ENCODE measurements at regions not wholly inside any gene's neighbourhood (a gene's known extent, or its start where the extent isn't known, plus 50 kb on each side); places are given as distances from the start of the nearest gene placed in this dataset.

DNA sequence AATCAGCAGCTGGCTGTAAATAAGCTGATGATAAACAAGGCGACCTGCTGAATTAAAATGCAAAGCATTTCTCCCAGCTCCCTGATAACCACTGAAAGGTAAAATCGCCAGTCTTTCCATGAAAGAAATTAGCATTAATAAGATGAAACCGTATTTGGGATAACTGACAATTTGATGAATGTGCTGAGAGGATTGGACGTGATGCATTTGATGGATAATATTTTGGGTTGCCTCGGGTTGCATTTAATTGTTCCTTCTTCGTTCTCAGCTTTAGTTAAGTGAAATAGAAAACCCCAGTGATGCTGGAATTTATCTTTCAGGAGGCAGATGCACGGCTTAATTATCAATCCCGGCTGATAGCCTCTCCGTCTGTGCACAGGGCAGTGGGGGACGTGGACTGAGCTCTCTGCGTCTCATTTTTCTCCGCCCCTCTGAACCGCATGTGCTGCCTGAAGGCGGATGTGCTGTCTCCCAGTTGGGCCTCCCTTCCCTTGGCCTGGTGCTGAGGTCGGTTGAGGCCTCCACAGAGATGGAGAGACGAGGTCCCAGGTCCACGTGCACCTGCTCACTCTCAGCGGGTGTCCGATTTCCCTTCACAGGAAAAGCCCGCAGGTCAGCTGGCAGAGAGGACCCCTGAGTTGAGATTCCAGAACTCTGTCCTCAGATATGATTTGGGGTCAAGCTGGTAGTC is 846.2 kb downstream of the BRD1 start:
- H3K36me3 ChIP-seq (ENCODE audit: insufficient read depth): no peaks in the 10 kb centered on the region
- no peak overlapping the region for H3K4me2 ChIP-seq
- no peak overlapping the region for H3K4me3 ChIP-seq
- no peaks in the 10 kb centered on the region for H4K20me1 ChIP-seq (replicated peaks; ENCODE audit: insufficient read depth)
- no peaks in the 10 kb centered on the region for H3K79me2 ChIP-seq (replicated peaks; ENCODE audit: insufficient read depth)
- TF ChIP-seq, protein P1, sequence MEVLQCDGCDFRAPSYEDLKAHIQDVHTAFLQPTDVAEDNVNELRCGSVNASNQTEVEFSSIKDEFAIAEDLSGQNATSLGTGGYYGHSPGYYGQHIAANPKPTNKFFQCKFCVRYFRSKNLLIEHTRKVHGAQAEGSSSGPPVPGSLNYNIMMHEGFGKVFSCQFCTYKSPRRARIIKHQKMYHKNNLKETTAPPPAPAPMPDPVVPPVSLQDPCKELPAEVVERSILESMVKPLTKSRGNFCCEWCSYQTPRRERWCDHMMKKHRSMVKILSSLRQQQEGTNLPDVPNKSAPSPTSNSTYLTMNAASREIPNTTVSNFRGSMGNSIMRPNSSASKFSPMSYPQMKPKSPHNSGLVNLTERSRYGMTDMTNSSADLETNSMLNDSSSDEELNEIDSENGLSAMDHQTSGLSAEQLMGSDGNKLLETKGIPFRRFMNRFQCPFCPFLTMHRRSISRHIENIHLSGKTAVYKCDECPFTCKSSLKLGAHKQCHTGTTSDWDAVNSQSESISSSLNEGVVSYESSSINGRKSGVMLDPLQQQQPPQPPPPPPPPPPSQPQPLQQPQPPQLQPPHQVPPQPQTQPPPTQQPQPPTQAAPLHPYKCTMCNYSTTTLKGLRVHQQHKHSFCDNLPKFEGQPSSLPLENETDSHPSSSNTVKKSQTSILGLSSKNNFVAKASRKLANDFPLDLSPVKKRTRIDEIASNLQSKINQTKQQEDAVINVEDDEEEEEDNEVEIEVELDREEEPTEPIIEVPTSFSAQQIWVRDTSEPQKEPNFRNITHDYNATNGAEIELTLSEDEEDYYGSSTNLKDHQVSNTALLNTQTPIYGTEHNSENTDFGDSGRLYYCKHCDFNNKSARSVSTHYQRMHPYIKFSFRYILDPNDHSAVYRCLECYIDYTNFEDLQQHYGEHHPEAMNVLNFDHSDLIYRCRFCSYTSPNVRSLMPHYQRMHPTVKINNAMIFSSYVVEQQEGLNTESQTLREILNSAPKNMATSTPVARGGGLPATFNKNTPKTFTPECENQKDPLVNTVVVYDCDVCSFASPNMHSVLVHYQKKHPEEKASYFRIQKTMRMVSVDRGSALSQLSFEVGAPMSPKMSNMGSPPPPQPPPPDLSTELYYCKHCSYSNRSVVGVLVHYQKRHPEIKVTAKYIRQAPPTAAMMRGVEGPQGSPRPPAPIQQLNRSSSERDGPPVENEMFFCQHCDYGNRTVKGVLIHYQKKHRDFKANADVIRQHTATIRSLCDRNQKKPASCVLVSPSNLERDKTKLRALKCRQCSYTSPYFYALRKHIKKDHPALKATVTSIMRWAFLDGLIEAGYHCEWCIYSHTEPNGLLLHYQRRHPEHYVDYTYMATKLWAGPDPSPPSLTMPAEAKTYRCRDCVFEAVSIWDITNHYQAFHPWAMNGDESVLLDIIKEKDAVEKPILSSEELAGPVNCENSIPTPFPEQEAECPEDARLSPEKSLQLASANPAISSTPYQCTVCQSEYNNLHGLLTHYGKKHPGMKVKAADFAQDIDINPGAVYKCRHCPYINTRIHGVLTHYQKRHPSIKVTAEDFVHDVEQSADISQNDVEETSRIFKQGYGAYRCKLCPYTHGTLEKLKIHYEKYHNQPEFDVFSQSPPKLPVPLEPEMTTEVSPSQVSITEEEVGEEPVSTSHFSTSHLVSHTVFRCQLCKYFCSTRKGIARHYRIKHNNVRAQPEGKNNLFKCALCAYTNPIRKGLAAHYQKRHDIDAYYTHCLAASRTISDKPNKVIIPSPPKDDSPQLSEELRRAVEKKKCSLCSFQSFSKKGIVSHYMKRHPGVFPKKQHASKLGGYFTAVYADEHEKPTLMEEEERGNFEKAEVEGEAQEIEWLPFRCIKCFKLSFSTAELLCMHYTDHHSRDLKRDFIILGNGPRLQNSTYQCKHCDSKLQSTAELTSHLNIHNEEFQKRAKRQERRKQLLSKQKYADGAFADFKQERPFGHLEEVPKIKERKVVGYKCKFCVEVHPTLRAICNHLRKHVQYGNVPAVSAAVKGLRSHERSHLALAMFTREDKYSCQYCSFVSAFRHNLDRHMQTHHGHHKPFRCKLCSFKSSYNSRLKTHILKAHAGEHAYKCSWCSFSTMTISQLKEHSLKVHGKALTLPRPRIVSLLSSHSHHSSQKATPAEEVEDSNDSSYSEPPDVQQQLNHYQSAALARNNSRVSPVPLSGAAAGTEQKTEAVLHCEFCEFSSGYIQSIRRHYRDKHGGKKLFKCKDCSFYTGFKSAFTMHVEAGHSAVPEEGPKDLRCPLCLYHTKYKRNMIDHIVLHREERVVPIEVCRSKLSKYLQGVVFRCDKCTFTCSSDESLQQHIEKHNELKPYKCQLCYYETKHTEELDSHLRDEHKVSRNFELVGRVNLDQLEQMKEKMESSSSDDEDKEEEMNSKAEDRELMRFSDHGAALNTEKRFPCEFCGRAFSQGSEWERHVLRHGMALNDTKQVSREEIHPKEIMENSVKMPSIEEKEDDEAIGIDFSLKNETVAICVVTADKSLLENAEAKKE (CRISPR knock-in tag; IDR thresholded peaks at IDR 0.05): no peak
- TF ChIP-seq, protein P2, sequence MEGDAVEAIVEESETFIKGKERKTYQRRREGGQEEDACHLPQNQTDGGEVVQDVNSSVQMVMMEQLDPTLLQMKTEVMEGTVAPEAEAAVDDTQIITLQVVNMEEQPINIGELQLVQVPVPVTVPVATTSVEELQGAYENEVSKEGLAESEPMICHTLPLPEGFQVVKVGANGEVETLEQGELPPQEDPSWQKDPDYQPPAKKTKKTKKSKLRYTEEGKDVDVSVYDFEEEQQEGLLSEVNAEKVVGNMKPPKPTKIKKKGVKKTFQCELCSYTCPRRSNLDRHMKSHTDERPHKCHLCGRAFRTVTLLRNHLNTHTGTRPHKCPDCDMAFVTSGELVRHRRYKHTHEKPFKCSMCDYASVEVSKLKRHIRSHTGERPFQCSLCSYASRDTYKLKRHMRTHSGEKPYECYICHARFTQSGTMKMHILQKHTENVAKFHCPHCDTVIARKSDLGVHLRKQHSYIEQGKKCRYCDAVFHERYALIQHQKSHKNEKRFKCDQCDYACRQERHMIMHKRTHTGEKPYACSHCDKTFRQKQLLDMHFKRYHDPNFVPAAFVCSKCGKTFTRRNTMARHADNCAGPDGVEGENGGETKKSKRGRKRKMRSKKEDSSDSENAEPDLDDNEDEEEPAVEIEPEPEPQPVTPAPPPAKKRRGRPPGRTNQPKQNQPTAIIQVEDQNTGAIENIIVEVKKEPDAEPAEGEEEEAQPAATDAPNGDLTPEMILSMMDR (conservative IDR thresholded peaks at IDR 0.05; ENCODE audit: low read depth in 2 of 2): no peak
- TF ChIP-seq EZH2phosphoT487 (IDR thresholded peaks at IDR 0.05; ENCODE audit: unreplicated experiment) (no peak), EZH2 (IDR thresholded peaks at IDR 0.05; ENCODE audit: low read depth, unreplicated experiment) (no peak)
- no peaks in the 10 kb centered on the region for H3K9me2 ChIP-seq (ENCODE audit: insufficient read depth)
- H3K27ac ChIP-seq (ENCODE audit: low read depth): no peak overlapping the region
- H3K27me3 Mint-ChIP-seq (ENCODE audit: insufficient read depth, low read depth, poor library complexity): peaks cover 4% of the 10 kb centered on the region
- no peak overlapping the region for H2AFZ ChIP-seq
- peaks cover 18% of the 10 kb centered on the region for H3K9me3 Mint-ChIP-seq
- ATAC-seq (no peak), DNase-seq (ENCODE audit: low spot score) (no peak)
- H3K36me3 Mint-ChIP-seq (ENCODE audit: low read depth): peaks cover 3% of the 10 kb centered on the region; the same call in 2 of the 3 replicates
- no peak overlapping the region for H3K27ac Mint-ChIP-seq
- H3K4me1 Mint-ChIP-seq: no peaks in the 10 kb centered on the region; the same call in 2 of the 3 replicates
- no peaks in the 10 kb centered on the region for H3F3A ChIP-seq (replicated peaks; ENCODE audit: low read depth)
- H3K27me3 ChIP-seq (ENCODE audit: insufficient read depth): no peaks in the 10 kb centered on the region
- no peak overlapping the region for H3K4me3 Mint-ChIP-seq
- H3K4me1 ChIP-seq (ENCODE audit: insufficient read depth): no peaks in the 10 kb centered on the region

Data from GM23338 (cell line).